ENCODE measurements at regions not wholly inside any gene's neighbourhood (a gene's known extent, or its start where the extent isn't known, plus 50 kb on each side); places are given as distances from the start of the nearest gene placed in this dataset.

GRCh38 chr2:65700720-65701119 is 268.3 kb upstream of the SPRED2 start:
- DNase-seq (ENCODE audit: low read depth, low spot score) = no peak

- no peak for DNase-seq (ENCODE audit: low read depth, low spot score)
These were observed 267.7 kb upstream of the SPRED2 start for GRCh38 chr2:65700004-65700651.

- DNase-seq (ENCODE audit: low read depth, low spot score) = no peak
These were observed 259.4 kb upstream of the SPRED2 start for GRCh38 chr2:65691816-65692215.

GRCh38 chr2:65688141-65688886 is 255.9 kb upstream of the SPRED2 start:
- DNase-seq (ENCODE audit: low read depth, low spot score) = no peak

- DNase-seq (ENCODE audit: low read depth, low spot score) = no peak
These were observed 255.2 kb upstream of the SPRED2 start for GRCh38 chr2:65687614-65688013.

GRCh38 chr2:65686928-65687521 is 254.6 kb upstream of the SPRED2 start:
- DNase-seq (ENCODE audit: low read depth, low spot score) = no peak

- no peak for DNase-seq (ENCODE audit: low read depth, low spot score)
These were observed 249.1 kb upstream of the SPRED2 start for GRCh38 chr2:65681503-65681902.

- no peak for DNase-seq (ENCODE audit: low read depth, low spot score)
These were observed 246.5 kb upstream of the SPRED2 start for GRCh38 chr2:65678779-65679391.

GRCh38 chr2:65675350-65675749 is 243.0 kb upstream of the SPRED2 start:
- DNase-seq (ENCODE audit: low read depth, low spot score) = no peak

GRCh38 chr2:65671670-65672242 is 239.4 kb upstream of the SPRED2 start:
- no peak for DNase-seq (ENCODE audit: low read depth, low spot score)

- no peak for DNase-seq (ENCODE audit: low read depth, low spot score)
These were observed 237.2 kb upstream of the SPRED2 start for GRCh38 chr2:65669574-65669973.

- DNase-seq (ENCODE audit: low read depth, low spot score) = no peak
These were observed 236.3 kb upstream of the SPRED2 start for GRCh38 chr2:65668744-65669143.

- DNase-seq (ENCODE audit: low read depth, low spot score) = peak; percentile 48
These were observed 233.8 kb upstream of the SPRED2 start for GRCh38 chr2:65666156-65666725.

GRCh38 chr2:65664931-65665330 is 232.5 kb upstream of the SPRED2 start:
- DNase-seq (ENCODE audit: low read depth, low spot score) = no peak

- no peak for DNase-seq (ENCODE audit: low read depth, low spot score)
These were observed 231.5 kb upstream of the SPRED2 start for GRCh38 chr2:65663831-65664407.

- peak; percentile 85 for DNase-seq (ENCODE audit: low read depth, low spot score)
These were observed 230.4 kb upstream of the SPRED2 start for GRCh38 chr2:65662654-65663432.

- DNase-seq (ENCODE audit: low read depth, low spot score) = peak; percentile 47
These were observed 229.7 kb upstream of the SPRED2 start for GRCh38 chr2:65661980-65662653.

GRCh38 chr2:65660340-65660739 is 227.9 kb upstream of the SPRED2 start:
- DNase-seq (ENCODE audit: low read depth, low spot score) = no peak

GRCh38 chr2:65658881-65659280 is 226.5 kb upstream of the SPRED2 start:
- DNase-seq (ENCODE audit: low read depth, low spot score) = peak; percentile 66

- DNase-seq (ENCODE audit: low read depth, low spot score) = no peak
These were observed 225.9 kb upstream of the SPRED2 start for GRCh38 chr2:65658266-65658665.
